ENCODE measurements at regions not wholly inside any gene's neighbourhood (a gene's known extent, or its start where the extent isn't known, plus 50 kb on each side); places are given as distances from the start of the nearest gene placed in this dataset.

GRCh38 chr18:70931942-70932814 lies 643.3 kb downstream of the SOCS6 start:
- TF ChIP-seq CTCF (conservative IDR thresholded peaks at IDR 0.05 in 1 of 2, IDR thresholded peaks at IDR 0.05 in 1 of 2; ENCODE audit: extremely low read depth in 1 of 2, insufficient read depth in 1 of 2, low read depth in 1 of 2, low read length in 2 of 2) (peak; percentile 37 to 51), EZH2 (IDR thresholded peaks at IDR 0.05; ENCODE audit: borderline replicate concordance, low read length) (no peak)

All from mammary epithelial cell (primary cell).